GM18499 (cell line): ENCODE measurements at regions not wholly inside any gene's neighbourhood (a gene's known extent, or its start where the extent isn't known, plus 50 kb on each side); places are given as distances from the start of the nearest gene placed in this dataset.

Experiments
- ATAC-seq: cut with Tn5 transposase; IDR thresholded peaks from one replicate; pipeline ENCODE4 v1.9.1; 2021; ENCODE audit warnings: moderate number of reproducible peaks; ENCODE audit not compliant: insufficient read depth, unreplicated experiment

DNA sequence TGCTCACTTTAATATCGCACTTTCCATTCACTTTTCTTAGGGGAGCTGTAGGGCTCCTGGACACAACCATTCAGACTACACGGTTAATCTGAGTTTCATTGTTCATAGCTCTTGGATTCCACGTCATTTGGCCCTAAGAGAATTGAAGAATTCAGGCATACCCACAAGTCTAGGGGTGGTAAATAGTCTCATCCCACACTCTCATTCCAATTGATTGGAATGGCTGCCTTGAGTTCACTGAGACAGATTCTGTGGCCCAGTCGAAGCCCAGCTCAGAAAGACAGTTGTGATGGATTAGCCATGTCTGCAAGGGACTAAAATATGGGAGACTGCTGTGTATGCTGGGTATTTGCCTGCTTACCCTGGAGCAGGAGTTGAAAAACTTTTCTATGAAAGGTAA is 124.6 kb downstream of the TFCP2L1 start:
- ATAC-seq: no peak

DNA sequence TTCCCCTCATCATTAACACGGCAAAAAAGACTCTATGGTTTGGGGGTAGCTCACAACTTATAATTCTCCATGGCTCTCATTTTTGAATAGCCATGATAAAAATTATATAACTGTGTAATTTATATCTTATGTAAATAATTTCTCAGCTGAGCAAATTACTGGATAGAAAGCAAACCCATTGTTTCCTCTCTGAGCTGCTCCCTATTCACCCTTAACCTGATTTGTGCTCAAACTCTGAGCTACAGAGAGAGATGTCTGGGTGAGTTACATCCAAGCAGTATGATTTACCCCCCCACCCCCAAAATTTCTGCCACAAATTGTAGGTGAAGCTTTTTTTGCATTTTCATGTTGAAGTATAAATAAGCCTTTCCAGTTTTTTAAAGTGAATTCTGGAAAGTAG is 123.7 kb downstream of the TFCP2L1 start:
- ATAC-seq: no peak

DNA sequence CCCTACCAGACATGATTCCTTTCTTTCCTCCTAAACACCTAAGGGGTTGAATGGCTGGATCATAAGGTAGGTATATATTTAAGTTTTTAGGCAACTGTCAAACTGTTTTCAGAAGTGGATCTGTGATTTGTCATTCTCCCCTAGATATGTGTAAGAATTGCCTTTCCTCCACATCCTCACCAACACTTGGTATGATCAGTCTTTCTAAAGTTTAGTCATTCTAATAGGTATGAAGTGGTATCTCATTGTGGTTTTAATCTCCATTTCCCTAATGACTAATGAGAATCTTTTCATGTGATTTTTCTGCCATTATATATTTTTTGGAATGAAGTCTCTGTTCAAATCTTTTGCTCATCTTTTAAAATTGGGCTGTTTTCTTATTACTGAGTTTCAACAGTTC is 122.1 kb downstream of the TFCP2L1 start:
- no peak for ATAC-seq

DNA sequence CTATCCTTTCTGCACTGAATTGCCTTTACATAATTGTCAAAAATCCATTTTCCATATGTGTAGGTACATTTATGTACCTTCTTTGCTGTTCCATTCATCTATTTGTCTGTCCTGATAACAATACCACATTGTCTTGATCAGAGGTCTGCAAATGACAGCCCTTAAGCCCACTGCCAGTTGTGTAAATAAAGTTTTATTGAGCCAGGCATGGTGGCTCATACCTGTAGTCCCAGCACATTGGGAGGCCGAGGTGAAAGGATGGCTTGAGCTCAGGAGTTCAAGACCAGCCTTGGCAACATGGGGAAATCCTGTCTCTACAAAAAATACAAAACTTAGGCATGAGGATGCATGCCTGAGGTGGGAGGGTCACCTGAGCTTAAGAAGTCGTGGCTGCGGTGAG is 121.0 kb downstream of the TFCP2L1 start:
- ATAC-seq: no peak

DNA sequence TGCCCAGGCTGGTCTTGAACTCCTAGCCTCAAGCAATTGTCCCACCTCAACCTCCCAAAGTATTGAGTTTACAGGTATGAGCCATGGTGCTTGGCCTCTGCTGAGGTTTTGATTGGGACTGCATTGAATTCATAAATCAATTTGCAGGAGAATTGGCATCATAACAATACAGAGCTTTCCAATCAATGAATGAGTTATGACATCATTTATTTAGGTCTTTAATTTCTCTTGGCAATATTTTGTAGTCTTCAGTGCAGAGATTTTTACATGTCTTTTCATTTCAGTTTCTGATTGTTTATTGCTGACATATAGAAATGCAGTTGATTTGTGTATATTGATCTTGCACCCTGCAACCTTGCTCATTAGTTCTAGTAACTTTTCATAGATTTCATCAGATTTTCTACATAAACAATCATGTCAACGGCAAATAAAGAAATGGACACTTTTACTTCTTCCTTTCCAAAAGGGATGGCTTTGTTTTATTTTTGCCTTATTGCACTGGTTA is 119.9 kb downstream of the TFCP2L1 start:
- no peak for ATAC-seq
